ENCODE measurements at regions not wholly inside any gene's neighbourhood (a gene's known extent, or its start where the extent isn't known, plus 50 kb on each side); places are given as distances from the start of the nearest gene placed in this dataset.

GRCh38 chr1:75984781-75985180, 52.6 kb upstream of the ASB17 start:
- FAIRE-seq = no peak
- no peak for DNase-seq (ENCODE audit: insufficient read length, low spot score)
- TF ChIP-seq CTCF (IDR thresholded peaks at IDR 0.05; ENCODE audit: insufficient read depth, missing control alignments) = no peak

GRCh38 chr1:75985827-75986226, 53.6 kb upstream of the ASB17 start:
- DNase-seq (ENCODE audit: insufficient read length, low spot score) = no peak
- no peak for FAIRE-seq
- TF ChIP-seq CTCF (IDR thresholded peaks at IDR 0.05; ENCODE audit: insufficient read depth, missing control alignments) = no peak

GRCh38 chr1:75986478-75986877, 54.3 kb upstream of the ASB17 start:
- no peak for TF ChIP-seq CTCF (IDR thresholded peaks at IDR 0.05; ENCODE audit: insufficient read depth, missing control alignments)
- no peak for DNase-seq (ENCODE audit: insufficient read length, low spot score)
- FAIRE-seq = no peak

GRCh38 chr1:75989121-75989520, 56.9 kb upstream of the ASB17 start:
- no peak for FAIRE-seq
- TF ChIP-seq CTCF (IDR thresholded peaks at IDR 0.05; ENCODE audit: insufficient read depth, missing control alignments) = no peak
- no peak for DNase-seq (ENCODE audit: insufficient read length, low spot score)

- no peak for TF ChIP-seq CTCF (IDR thresholded peaks at IDR 0.05; ENCODE audit: insufficient read depth, missing control alignments)
- no peak for FAIRE-seq
- DNase-seq (ENCODE audit: insufficient read length, low spot score) = no peak
Observed at GRCh38 chr1:75990686-75991085, 58.5 kb upstream of the ASB17 start.

GRCh38 chr1:75991497-75992114, 59.4 kb upstream of the ASB17 start:
- FAIRE-seq (no peak), DNase-seq (ENCODE audit: insufficient read length, low spot score) (no peak)
- peak; percentile 90 for TF ChIP-seq CTCF (IDR thresholded peaks at IDR 0.05; ENCODE audit: insufficient read depth, missing control alignments)

GRCh38 chr1:75992312-75992711, 60.1 kb upstream of the ASB17 start:
- FAIRE-seq = no peak
- no peak for DNase-seq (ENCODE audit: insufficient read length, low spot score)
- no peak for TF ChIP-seq CTCF (IDR thresholded peaks at IDR 0.05; ENCODE audit: insufficient read depth, missing control alignments)
